HFFc6 (cell line): ENCODE measurements at regions not wholly inside any gene's neighbourhood (a gene's known extent, or its start where the extent isn't known, plus 50 kb on each side); places are given as distances from the start of the nearest gene placed in this dataset.
"Not testable (repeated sequence)": the region's sequence is repeated elsewhere in the genome, so short reads cannot be mapped to it uniquely, and the experiment has no call there.

ENCODE experiments used
- DNase-seq: peaks from one replicate; pipeline ENCODE4 v3.0.0-alpha.2; 2018
- H3K27ac Mint-ChIP-seq: 2 replicates; pipeline ENCODE4 v1.8.0; 2020; ENCODE audit warnings: mild to moderate bottlenecking, mixed read lengths
- H3K27me3 Mint-ChIP-seq: 2 replicates; pipeline ENCODE4 v1.8.0; 2021; ENCODE audit warnings: mild to moderate bottlenecking, moderate library complexity, mixed read lengths; ENCODE audit not compliant: insufficient read depth
- H3K36me3 Mint-ChIP-seq: 2 replicates; pipeline ENCODE4 v1.8.0; 2021; ENCODE audit warnings: low read depth, mixed read lengths
- H3K4me1 Mint-ChIP-seq: 2 replicates; pipeline ENCODE4 v1.8.0; 2020; ENCODE audit warnings: low read depth, mixed read lengths
- H3K4me3 Mint-ChIP-seq: 2 replicates; pipeline ENCODE4 v1.8.0; 2020; ENCODE audit warnings: mild to moderate bottlenecking, moderate library complexity, mixed read lengths
- H3K9me3 Mint-ChIP-seq: 2 replicates; pipeline ENCODE4 v1.8.0; 2020; ENCODE audit warnings: mild to moderate bottlenecking, mixed read lengths
- CTCF ChIP-seq: fragments of 200-600 bp; sonication (generic); IDR thresholded peaks from 2 replicates; pipeline ENCODE4 v1.5.0; 2021; ENCODE audit warnings: antibody characterized with exemption, mild to moderate bottlenecking

DNA sequence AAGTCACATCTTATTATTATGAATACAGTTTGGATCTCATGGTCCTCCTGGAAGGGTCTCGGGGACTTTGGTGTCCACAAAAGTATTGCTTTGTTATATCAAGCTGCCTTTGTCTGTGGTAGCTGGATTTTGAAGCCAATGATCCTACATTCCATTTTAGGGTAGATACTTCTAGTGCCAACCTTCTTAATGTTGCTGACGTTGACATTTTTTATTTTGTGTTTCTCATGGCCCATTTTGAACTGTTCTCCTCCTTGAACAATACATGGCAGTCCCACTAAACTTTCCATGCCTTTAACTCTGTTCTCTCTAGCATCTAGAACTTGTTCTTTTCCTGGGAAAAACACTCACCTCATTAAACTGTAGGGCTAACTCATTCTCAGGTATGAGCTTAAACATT lies 425.8 kb downstream of the KCTD16 start:
- peaks cover 17% of the 10 kb centered on the region; the same call in 1 of the 2 replicates for H3K4me1 Mint-ChIP-seq
- no peak overlapping the region for H3K4me3 Mint-ChIP-seq
- no peak for DNase-seq
- no peaks in the 10 kb centered on the region for H3K9me3 Mint-ChIP-seq
- TF ChIP-seq CTCF = no peak
- H3K27ac Mint-ChIP-seq = no peak overlapping the region
- peaks cover 29% of the 10 kb centered on the region for H3K27me3 Mint-ChIP-seq
- no peaks in the 10 kb centered on the region for H3K36me3 Mint-ChIP-seq

DNA sequence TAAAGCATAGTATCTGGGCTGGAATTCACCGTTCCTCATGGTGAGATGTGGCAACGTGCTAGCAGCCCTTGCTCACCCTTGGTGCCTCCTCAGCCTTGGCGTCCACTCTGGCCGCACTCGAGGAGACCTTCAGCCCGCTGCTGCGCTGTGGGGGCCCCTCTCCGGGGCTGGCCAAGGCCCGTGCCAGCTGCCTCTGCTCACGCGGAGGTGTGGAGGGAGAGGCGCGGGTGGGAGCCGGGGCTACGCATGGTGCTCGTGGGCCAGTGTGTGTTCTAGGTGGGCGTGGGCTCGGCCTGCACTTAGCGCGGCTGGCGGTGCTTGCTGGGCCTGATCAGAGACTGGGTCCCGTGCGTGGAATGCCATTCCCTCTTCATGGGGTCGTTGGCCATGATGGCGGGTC lies 424.2 kb downstream of the KCTD16 start:
- Mint-ChIP-seq H3K27ac (no peak overlapping the region), H3K4me1 (peaks cover 17% of the 10 kb centered on the region; the same call in 1 of the 2 replicates), H3K4me3 (no peak overlapping the region), H3K36me3 (no peaks in the 10 kb centered on the region), H3K9me3 (no peaks in the 10 kb centered on the region), H3K27me3 (peaks cover 37% of the 10 kb centered on the region)
- no peak for TF ChIP-seq CTCF
- DNase-seq = no peak

- H3K36me3 Mint-ChIP-seq, H3K9me3 Mint-ChIP-seq, H3K4me3 Mint-ChIP-seq, DNase-seq, H3K27ac Mint-ChIP-seq: not testable (repeated sequence)
- Mint-ChIP-seq H3K4me1 (peaks cover 12% of the 10 kb centered on the region; the same call in 1 of the 2 replicates), H3K27me3 (peaks cover 34% of the 10 kb centered on the region)
Measured at GRCh38 chr5:144594234-144594633, 423.6 kb downstream of the KCTD16 start.

- Mint-ChIP-seq H3K36me3 (no peaks in the 10 kb centered on the region), H3K27ac (no peak overlapping the region), H3K9me3 (no peaks in the 10 kb centered on the region), H3K4me1 (peaks cover 25% of the 10 kb centered on the region; the same call in 1 of the 2 replicates), H3K27me3 (peaks cover 4% of the 10 kb centered on the region; the same call in 1 of the 2 replicates), H3K4me3 (no peak overlapping the region)
- no peak for TF ChIP-seq CTCF
- DNase-seq = no peak
Measured at GRCh38 chr5:144585681-144586080, 415.0 kb downstream of the KCTD16 start.

GRCh38 chr5:144583541-144584449 lies 413.1 kb downstream of the KCTD16 start:
- H3K4me1 Mint-ChIP-seq = peaks cover 25% of the 10 kb centered on the region; the same call in 1 of the 2 replicates
- no peaks in the 10 kb centered on the region for H3K36me3 Mint-ChIP-seq
- no peak for DNase-seq
- H3K4me3 Mint-ChIP-seq = no peak overlapping the region
- no peaks in the 10 kb centered on the region; the same call in 1 of the 2 replicates for H3K27me3 Mint-ChIP-seq
- TF ChIP-seq CTCF = no peak
- no peaks in the 10 kb centered on the region for H3K9me3 Mint-ChIP-seq
- no peak overlapping the region for H3K27ac Mint-ChIP-seq

GRCh38 chr5:144582066-144582465 lies 411.4 kb downstream of the KCTD16 start:
- H3K27ac Mint-ChIP-seq = no peak overlapping the region
- H3K4me3 Mint-ChIP-seq = no peak overlapping the region
- no peaks in the 10 kb centered on the region for H3K9me3 Mint-ChIP-seq

More at GRCh38 chr5:144582066-144582465, 411.4 kb downstream of the KCTD16 start:
- DNase-seq = no peak
- peaks cover 31% of the 10 kb centered on the region; the same call in 1 of the 2 replicates for H3K4me1 Mint-ChIP-seq
- no peaks in the 10 kb centered on the region for H3K36me3 Mint-ChIP-seq
- H3K27me3 Mint-ChIP-seq = no peaks in the 10 kb centered on the region; the same call in 1 of the 2 replicates
- TF ChIP-seq CTCF = no peak
